Brain microvascular endothelial cell (primary cell): ENCODE measurements at regions not wholly inside any gene's neighbourhood (a gene's known extent, or its start where the extent isn't known, plus 50 kb on each side); places are given as distances from the start of the nearest gene placed in this dataset.

Experiments
- DNase-seq: peaks from one replicate; pipeline ENCODE4 v3.0.0-alpha.2; 2020
- H3K27ac ChIP-seq: fragments of 250-450 bp; sonication (Bioruptor Pico); 2 replicates; pipeline ENCODE4 v1.5.1; 2020; ENCODE audit warnings: mild to moderate bottlenecking, moderate library complexity
- H3K27me3 ChIP-seq: fragments of 250-450 bp; sonication (Bioruptor Pico); replicated peaks from 2 replicates; pipeline ENCODE4 v1.5.1; 2020; ENCODE audit warnings: mild to moderate bottlenecking
- H3K36me3 ChIP-seq: fragments of 250-450 bp; sonication (Bioruptor Pico); replicated peaks from 2 replicates; pipeline ENCODE4 v1.5.1; 2020; ENCODE audit warnings: mild to moderate bottlenecking
- H3K4me3 ChIP-seq: 2 replicates; pipeline ENCODE4 v1.5.1; 2011; ENCODE audit warnings: low read depth, mild to moderate bottlenecking, control low read depth, low read length, moderate library complexity
- in situ Hi-C: cut with HindIII; loops from 2 replicates; pipeline ENCODE4 v1.10.0; 2017; ENCODE audit warnings: low sequenced_read_pairs, low pct_ligation_motif_present
- TF ChIP-seq, protein P1 (sequence below): IDR thresholded peaks from 2 replicates; pipeline ENCODE4 v1.5.1; 2011; ENCODE audit warnings: low read depth, mild to moderate bottlenecking, moderate library complexity, low read length, control low read depth, inconsistent platforms; ENCODE audit errors: missing control alignments

DNA sequence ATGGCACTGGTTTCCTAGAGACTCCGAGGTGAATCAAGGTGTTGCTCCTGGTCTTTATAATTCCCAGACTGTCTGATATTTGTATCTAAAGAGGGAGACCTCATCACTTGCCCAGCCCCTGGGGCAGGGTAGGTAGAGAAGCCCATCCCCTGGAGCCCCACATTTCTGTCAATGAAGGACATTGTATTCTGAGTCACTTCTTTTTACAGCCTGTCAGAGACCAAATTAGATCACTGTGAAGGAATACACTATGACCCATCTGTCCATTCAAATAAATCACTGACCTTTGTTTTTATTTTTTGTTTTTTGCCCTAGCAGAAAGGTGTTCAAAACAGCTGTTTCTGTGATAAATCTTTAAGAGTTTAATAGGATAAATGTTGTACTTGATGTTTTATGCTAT is 67.9 kb upstream of the ANO6 start:
- in situ Hi-C loops = no loop called here

DNA sequence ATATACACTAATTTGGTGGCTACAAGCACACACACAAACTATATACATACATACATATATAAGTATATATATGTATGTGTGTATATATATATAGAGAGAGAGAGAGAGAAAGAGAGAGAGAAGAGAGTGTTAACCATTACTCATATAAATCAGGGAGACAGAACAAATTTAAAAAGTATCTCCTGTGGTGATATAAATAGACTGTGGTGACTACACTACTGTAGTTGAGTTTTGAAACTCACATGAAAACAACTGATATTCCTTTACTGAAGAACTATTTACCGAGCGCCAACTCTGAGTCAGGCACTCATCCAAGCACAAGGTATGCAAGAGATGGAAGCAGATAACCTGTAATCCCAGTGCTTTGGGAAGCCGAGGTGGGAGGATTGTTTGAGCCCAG is 67.3 kb upstream of the ANO6 start:
- no peak for DNase-seq
- TF ChIP-seq, protein P1, sequence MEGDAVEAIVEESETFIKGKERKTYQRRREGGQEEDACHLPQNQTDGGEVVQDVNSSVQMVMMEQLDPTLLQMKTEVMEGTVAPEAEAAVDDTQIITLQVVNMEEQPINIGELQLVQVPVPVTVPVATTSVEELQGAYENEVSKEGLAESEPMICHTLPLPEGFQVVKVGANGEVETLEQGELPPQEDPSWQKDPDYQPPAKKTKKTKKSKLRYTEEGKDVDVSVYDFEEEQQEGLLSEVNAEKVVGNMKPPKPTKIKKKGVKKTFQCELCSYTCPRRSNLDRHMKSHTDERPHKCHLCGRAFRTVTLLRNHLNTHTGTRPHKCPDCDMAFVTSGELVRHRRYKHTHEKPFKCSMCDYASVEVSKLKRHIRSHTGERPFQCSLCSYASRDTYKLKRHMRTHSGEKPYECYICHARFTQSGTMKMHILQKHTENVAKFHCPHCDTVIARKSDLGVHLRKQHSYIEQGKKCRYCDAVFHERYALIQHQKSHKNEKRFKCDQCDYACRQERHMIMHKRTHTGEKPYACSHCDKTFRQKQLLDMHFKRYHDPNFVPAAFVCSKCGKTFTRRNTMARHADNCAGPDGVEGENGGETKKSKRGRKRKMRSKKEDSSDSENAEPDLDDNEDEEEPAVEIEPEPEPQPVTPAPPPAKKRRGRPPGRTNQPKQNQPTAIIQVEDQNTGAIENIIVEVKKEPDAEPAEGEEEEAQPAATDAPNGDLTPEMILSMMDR = no peak
- no peaks in the 10 kb centered on the region for H3K27me3 ChIP-seq
- H3K27ac ChIP-seq = no peak overlapping the region
- H3K4me3 ChIP-seq = no peak overlapping the region
- H3K36me3 ChIP-seq = no peaks in the 10 kb centered on the region
- in situ Hi-C loops = no loop called here

More for the DNA sequence above, 67.9 kb upstream of the ANO6 start:
- Histone ChIP-seq H3K27ac (no peak overlapping the region), H3K4me3 (no peak overlapping the region), H3K36me3 (no peaks in the 10 kb centered on the region), H3K27me3 (no peaks in the 10 kb centered on the region)
- no peak for DNase-seq
- TF ChIP-seq, protein P1 = no peak

GRCh38 chr12:45165284-45165683 is 50.6 kb upstream of the ANO6 start:
- no peak overlapping the region for H3K4me3 ChIP-seq
- in situ Hi-C loops = no loop called here
- H3K36me3 ChIP-seq = no peaks in the 10 kb centered on the region
- TF ChIP-seq, protein P1 = no peak
- H3K27ac ChIP-seq = no peak overlapping the region
- no peak for DNase-seq
- no peaks in the 10 kb centered on the region for H3K27me3 ChIP-seq

DNA sequence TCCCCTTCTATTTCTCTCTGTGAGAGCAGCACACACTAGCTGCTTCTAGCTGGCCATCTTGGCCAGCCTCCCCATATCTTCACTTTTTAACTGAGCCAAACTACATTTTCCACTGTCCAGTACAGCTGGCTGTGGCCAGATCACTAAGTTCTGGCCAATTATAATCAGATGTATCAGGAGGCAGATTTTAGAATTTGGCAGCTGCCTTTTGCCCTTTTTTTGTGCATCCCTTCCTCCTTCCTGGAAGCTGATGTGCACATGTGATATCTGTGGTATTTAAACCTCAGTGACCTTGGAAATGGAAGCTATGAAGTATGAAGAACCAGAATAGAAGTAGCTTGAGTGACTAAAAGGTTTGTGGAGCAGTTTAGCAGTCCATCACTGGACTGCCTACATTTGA is 49.8 kb upstream of the ANO6 start:
- in situ Hi-C loops = no loop called here
- Histone ChIP-seq H3K4me3 (no peak overlapping the region), H3K36me3 (no peaks in the 10 kb centered on the region), H3K27me3 (no peaks in the 10 kb centered on the region), H3K27ac (no peak overlapping the region)
- DNase-seq = no peak
- TF ChIP-seq, protein P1 = no peak
